NCI-H1436 treated with DMSO at 0.1 percent for 48 hours (cell line): ENCODE measurements at regions not wholly inside any gene's neighbourhood (a gene's known extent, or its start where the extent isn't known, plus 50 kb on each side); places are given as distances from the start of the nearest gene placed in this dataset.

Experiments
- DNase-seq: peaks from one replicate; lab custom pipeline; 2025; lab: John Stamatoyannopoulos, UW

DNA sequence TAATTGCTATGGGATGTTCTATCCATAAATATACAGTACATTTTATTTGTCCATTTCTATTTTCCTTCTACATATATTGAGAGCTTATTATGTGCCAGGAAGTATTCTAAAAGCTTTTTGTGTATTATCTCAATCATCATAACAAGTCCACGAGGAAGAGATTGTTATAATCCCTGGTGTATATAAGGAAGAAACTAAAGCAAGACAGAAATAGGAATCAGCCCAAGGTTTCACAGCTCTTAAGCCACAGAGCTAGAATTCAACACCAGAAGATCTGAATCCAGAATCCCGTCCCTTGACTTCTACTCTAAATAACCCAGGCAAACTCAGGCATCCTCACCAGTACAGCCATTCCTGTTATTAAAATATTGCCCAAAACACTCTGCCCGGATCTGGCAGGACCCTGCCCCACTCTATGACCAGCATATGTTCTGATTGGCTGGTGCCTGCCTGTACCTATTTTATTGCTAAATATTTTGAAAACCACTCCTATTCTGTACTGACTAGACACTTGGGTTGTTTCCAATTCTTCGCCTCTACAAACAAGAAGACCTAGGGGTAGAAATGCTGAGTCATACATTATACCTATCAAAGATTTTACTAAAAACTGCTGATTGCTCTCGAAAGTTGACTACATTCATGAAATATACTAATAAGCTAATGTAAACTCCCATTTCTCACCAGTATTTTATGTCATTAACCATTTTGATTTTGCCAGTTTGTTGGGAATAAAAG, 297.4 kb downstream of the ENC1 start:
- DNase-seq = no peak

DNA sequence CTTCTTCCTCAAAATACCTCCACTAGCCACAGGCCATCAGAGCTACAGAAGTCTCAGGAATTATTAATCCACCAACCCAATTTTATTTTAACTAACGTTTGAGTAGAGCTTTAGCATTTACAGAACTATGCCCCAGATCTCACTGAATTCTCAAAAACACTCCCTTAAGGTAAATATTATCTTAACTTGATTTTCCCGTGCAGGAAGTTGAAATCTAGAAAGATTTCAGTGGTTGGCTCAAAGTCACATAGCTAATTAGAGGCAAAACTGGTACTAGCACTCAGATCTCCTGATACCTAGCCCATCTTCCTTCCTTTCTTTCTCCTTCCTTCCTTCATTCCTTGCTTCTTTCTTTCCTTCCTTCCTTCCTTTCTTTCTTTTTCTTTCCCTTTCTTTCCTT, 298.3 kb downstream of the ENC1 start:
- no peak for DNase-seq

DNA sequence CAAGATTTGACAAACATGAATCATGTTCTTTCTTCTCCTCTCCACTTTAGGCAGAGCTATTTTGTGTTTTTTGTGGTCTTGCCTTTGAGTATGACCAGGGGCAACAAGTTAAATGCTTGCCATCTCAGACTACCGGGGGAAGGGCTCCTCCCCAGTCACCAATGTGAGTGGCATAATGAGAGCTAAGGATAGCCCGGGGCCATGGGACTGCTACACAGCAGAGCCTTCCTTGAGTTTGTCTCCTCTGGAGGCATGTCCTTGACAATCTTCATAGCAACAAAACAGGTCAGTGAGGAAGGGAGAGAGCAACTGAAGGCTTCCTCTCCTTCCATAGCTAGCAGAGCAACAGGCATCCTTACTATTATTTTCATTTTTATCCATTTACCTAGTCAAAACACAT, 299.3 kb downstream of the ENC1 start:
- DNase-seq = no peak

DNA sequence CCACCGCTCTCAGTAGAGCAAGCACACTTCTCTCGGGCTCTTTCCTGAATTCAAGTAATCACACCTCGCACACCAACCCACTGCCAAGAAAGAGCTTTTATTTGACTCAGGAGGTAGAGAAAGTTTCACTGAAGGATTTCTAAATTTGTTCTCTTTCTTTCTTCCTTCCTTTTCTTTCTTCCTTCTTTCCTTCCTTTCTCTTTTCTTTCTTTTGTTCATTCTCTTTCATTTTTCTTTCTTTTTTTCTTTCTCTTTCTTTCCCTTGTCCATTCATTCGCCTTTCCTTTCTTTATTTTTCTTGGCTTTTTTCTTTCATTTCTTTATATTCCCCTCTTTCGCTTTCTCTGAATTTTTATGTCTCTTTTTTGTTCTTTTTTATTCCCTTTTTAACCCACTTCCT, 300.1 kb downstream of the ENC1 start:
- no peak for DNase-seq

- no peak for DNase-seq
Measured at GRCh38 chr5:74337984-74338310, 302.6 kb downstream of the ENC1 start.

GRCh38 chr5:74337254-74337983, 303.1 kb downstream of the ENC1 start:
- DNase-seq = no peak

GRCh38 chr5:74336297-74336696, 304.2 kb downstream of the ENC1 start:
- DNase-seq = no peak

DNA sequence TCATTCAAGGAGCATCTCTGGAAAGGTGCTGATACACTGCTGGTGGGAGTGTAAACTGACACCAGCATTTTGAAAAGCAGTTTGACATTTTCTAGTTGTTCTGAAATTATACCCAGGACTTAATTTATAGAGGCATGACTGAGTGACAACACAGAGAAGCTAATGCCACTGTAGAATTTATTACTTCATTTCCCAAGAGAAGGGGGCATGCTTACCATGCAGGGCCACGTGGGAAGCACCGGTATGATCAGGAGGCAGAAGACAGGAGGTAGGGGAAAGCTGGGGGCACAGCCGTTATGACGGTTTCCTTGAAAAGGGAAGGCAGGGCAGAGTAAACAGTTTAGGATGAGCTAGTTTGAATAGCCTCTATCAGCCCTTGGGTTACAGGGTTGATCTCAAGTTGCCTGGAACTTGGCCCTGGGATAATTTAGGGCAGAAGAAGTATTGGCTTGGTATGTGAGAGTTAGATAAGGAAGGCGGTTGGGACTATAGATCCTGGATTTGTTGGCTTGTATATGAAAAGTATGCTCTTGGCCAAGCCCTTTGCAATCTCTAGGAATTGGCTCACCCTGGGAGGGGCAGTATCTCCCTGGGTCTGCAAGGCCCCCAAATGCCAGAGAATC, 305.7 kb downstream of the ENC1 start:
- no peak for DNase-seq

DNA sequence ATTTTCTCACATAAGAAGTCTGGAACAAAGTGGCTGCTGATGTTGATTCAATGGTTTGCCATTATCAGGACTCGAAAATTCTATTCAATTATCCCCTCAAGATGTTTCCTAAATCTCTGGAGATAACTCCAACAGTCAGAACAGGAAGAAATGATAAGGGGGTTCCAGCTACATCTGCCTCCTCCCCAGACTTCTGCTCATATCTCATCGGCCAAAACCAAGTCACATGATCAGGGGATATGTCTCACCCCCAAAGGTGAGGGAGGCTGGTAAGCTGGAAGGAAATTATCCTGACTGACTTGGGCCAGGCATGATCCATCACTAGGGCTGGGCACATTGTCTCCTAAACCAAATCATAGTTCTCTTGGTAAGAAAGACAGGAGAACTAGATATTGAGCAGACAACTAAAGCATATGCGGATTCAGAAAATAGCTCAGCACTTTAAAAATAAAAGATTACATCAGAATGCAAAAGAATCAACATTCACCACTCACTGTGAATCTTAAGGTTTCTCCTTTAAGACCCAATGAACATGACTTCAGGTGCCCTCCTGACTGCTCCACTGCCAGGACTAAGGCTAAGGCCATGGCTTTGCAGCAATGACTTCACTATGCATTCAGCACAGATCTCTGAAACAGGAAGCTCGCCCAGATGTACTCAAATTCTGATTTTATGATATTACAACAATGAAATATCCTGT, 306.3 kb downstream of the ENC1 start:
- DNase-seq = no peak

DNA sequence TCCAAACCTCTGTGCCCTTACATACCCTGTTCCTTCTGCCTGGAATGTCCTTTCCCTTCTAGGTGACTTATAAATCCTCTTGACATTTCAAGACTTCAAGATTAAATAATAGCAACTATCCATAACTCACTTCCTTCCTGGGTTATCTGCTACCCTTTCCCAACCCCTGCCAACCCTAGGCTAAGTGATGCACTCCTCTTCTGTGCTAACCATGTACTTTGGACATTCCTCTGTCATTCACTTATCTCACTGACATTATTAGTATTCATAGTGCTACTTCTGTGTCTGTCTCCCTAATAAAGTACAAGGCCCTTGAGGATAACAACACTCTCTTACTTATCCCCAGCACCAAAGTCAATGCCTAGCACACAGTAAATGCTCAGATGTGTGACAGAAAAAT, 307.1 kb downstream of the ENC1 start:
- DNase-seq = no peak

DNA sequence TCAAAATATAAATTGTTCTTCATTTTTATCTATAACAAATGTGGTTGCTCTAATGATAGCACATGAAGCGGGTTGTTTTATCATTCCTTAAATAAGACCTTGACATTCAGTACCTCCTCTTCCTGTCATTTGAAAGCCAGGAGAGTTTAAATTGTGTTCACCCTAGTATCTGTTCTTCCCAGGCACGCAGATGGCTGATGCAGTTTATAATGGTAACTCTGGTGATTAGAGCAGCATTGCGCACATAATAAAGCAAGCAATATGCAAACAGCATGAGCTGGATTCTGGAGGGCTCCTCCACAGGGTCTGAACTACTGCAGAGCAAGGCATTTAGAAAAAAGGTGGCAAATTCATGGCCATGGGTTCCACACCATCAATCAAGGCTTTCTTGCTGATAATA, 307.8 kb downstream of the ENC1 start:
- no peak for DNase-seq

DNA sequence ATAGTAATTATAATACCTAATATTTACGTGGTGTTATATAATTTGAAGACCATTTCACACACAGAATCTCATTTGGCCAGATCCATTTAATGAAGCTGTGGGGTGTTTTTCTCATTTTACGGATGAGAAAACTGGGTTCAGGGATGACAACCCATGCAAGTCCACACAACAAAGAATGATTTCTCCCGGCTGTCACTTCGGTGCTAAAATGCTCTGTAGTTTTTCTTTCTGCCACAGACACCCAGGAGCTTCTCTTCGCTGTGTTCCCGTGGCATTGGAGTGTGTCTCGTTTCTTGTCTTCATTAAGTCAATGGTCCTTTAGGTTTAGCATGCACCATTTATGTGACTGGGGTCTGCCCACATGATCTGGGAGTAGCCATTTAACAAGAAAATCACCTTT, 308.5 kb downstream of the ENC1 start:
- no peak for DNase-seq

DNA sequence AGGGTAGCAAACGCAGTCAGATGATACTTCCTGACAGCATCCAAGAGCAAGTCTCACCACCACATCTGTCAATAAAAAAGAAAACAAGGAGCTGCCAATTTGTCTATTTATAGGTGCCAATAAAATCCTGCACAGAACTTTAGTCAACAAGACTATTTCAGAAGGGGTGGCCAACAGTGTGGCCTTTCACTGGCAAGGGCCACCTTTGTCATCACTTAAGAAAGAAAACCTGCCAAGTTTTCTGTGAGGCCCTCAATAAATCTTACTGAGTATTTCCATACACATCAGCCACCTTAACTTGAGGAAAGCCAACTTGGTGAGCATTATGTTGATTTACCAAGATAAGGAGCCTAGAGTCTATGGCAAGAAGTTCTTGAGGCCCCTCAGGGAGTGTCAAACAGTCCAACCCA, 312.3 kb downstream of the ENC1 start:
- no peak for DNase-seq

DNA sequence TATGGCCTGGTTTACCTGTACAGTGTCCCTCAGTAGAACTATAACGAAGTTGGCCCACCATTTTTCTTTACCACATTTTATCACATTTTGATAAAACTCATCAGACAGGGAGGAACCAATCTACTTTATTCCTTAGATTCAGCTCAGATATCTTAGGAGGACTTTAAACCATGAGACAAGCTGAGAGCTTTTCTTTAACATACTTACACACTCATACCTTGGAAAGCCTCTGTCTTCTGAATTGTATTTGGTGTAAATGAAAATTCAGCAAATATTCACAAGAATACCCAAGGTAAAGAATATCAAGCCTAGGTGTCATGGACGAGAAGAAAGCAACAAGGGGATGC, 313.2 kb downstream of the ENC1 start:
- no peak for DNase-seq

DNA sequence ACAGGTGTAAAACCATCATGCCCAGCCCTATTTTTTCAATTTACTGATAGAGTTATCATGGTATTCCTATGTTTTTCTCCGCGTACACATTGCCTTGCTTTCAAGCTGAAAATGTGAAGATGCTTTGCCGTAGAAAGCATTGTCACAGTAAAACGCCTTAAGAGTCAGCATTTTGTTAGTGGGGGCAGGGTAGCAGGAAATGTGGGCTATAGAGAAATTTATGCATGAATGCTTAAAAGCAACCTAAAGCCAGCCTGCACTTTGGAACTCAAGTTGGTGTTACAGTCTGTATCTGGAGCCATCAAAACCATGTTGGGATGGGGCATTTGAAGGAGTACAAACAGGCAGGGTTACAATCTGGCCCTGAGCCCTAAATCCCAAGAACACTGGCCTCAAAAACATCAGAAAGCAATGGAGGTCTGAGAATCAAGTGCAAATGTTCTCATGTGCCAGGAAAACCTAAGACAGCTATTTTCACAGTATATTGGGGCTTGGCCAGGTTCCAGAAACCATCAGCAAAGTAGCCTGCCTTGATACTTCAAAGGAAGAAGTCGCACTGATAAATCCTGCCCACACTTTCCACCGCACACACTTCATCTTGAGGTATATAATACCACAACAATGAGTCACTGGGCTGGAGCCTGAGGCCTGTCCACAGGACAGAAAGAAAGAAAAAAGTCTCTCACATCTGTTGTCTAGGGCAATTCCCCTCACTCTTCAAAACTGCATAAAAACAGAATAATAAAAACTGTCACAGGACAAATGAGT, 313.8 kb downstream of the ENC1 start:
- no peak for DNase-seq

- DNase-seq = no peak
Measured at GRCh38 chr5:74325866-74326265, 314.7 kb downstream of the ENC1 start.

GRCh38 chr5:74324556-74324955, 316.0 kb downstream of the ENC1 start:
- DNase-seq = no peak

DNA sequence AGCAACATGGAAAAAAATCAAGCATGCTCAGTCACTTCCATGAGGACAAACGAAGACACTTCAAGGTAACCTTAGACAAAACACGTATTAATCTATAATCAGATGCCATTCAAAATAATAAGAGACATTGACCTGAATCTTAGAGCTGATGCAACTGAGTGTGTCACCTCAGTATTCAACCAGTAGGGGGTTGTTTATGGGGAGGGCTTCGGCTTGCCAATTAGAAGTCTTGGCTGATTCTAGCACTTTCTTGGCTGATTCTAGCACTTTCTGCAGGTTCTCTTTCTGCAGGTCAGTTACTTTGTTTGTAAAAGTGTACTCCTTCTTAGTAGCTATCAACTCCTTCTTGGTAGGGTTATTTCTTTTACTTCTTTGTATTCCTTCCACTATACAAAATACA, 317.6 kb downstream of the ENC1 start:
- no peak for DNase-seq

GRCh38 chr5:74322191-74322590, 318.3 kb downstream of the ENC1 start:
- no peak for DNase-seq

DNA sequence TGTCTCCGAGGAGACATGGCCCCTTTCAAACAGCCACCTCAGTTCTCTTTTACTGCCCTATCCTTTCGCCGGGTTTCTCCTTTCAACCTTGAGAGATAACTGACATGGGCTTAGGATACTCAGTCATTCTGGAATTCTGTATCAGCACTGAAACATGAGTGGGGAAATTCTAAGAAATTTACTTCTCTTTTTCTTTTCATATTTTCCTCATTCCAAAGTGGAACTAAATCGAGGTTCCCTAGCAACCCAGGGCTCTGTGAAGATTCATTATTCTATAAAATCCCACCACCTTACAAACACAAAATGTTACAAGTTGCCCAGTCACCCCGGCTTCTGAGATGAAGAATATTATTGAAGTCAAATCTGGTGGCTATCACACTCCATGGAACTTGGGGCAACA, 319.2 kb downstream of the ENC1 start:
- no peak for DNase-seq

DNA sequence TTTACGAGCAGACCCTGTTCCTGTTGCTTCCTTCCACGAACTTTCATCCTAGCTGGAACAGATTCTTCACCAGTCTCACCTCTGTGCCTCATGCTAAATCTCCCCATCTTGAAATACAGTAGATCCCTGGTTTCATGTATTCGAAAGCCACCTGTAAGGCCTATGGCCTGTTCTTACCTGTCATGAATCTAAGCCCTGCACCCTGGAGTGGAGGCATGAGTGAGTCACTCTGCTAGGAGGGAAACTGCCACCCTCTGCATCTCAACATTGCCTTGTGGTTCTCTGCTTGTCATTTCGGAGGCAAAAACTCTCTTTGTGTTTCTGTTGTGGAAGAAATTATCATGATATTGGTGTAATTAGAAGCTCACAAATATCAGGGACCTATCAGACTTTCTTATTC, 320.0 kb downstream of the ENC1 start:
- no peak for DNase-seq

GRCh38 chr5:74319076-74319475, 321.5 kb downstream of the ENC1 start:
- no peak for DNase-seq
